HepG2 (cell line): ENCODE measurements at regions not wholly inside any gene's neighbourhood (a gene's known extent, or its start where the extent isn't known, plus 50 kb on each side); places are given as distances from the start of the nearest gene placed in this dataset.

Experiments used
- ATAC-seq: fragments of 200-7000 bp; cut with Tn5 transposase; 3 replicates; pipeline ENCODE4 v1.9.1; 2020; ENCODE audit warnings: mild to moderate bottlenecking, moderate library complexity
- BruUV-seq: library from RNA; stranded (reverse); fragments of 400-500 nt; replicated peaks from 2 replicates; lab custom pipeline; 2021; lab: Mats Ljungman, UMichigan
- CTCF ChIA-PET: fragments of 300-600 bp; formaldehyde crosslinking; extraction: SDS; loops from one replicate; lab custom pipeline; 2021; ENCODE audit warnings: low total read pairs, inconsistent platforms, low intra/inter-chr PET ratio; lab: Yijun Ruan, JAX
- POLR2A ChIA-PET: fragments of 350-600 bp; sonication (Branson Sonifier 250); formaldehyde crosslinking; loops from one replicate; lab custom pipeline; 2020; ENCODE audit warnings: antibody characterized with exemption, inconsistent platforms; lab: Yijun Ruan, JAX
- DNase-seq: peaks from one replicate; pipeline ENCODE4 v3.0.0-alpha.2; 2015; ENCODE audit warnings: low spot score
- FAIRE-seq: peaks from 3 replicates; lab custom pipeline; 2011; peaks lifted over from hg19 to GRCh38; lab: Jason Lieb, UNC
- H2AFZ ChIP-seq: one replicate; pipeline ENCODE4 v1.6.1; 2011; ENCODE audit warnings: low read length, inconsistent platforms
- H3K27ac ChIP-seq: fragments of 300-600 bp; 3 replicates; pipeline ENCODE4 v1.8.0; 2011; ENCODE audit warnings: mixed run types, mild to moderate bottlenecking, mixed read lengths, low read length, inconsistent platforms; ENCODE audit not compliant: insufficient read depth; ENCODE audit errors: extremely low read length
- H3K27me3 ChIP-seq, 2 experiments: fragments of 200-600 bp in 1 of 2; 2 replicates in 1 of 2; 3 replicates in 1 of 2; pipeline versions ENCODE4 v1.6.0 to v1.8.0; 2011; ENCODE audit warnings: low read length in 2 of 2, mild to moderate bottlenecking in 2 of 2, moderate library complexity in 2 of 2, inconsistent platforms in 1 of 2; ENCODE audit not compliant: insufficient read depth in 2 of 2, control insufficient read depth in 1 of 2
- H3K36me3 ChIP-seq, 2 experiments: fragments of 200-600 bp in 1 of 2; replicated peaks in 1 of 2; 2 replicates in 1 of 2; 3 replicates in 1 of 2; pipeline versions ENCODE4 v1.5.1 to v1.8.0; 2011; ENCODE audit warnings: low read length in 2 of 2, inconsistent platforms in 1 of 2; ENCODE audit not compliant: insufficient read depth in 2 of 2, control insufficient read depth in 1 of 2
- H3K4me1 ChIP-seq: 2 replicates; pipeline ENCODE4 v1.5.1; 2012; ENCODE audit warnings: low read length, inconsistent platforms; ENCODE audit not compliant: insufficient read depth
- H3K4me2 ChIP-seq: 2 replicates; pipeline ENCODE4 v1.6.0; 2011; ENCODE audit warnings: low read depth, low read length, inconsistent platforms
- H3K4me3 ChIP-seq, 3 experiments: fragments of 200-600 bp in 1 of 3; sonication (generic), shearing (Covaris generic) in 1 of 3; replicated peaks in 1 of 3; 2 replicates each; pipeline ENCODE4 v1.5.1; 2011 to 2016; ENCODE audit warnings: low read length in 3 of 3, inconsistent platforms in 2 of 3, low read depth in 2 of 3, mild to moderate bottlenecking in 2 of 3, control low read depth in 1 of 3, mixed read lengths in 1 of 3; ENCODE audit not compliant: insufficient read depth in 1 of 3
- H3K79me2 ChIP-seq: one replicate; pipeline ENCODE4 v1.6.1; 2011; ENCODE audit warnings: low read length, inconsistent platforms; ENCODE audit not compliant: insufficient read depth
- H3K9ac ChIP-seq: 2 replicates; pipeline ENCODE4 v1.6.0; 2011; ENCODE audit warnings: mild to moderate bottlenecking, low read depth, low read length, inconsistent platforms; ENCODE audit not compliant: insufficient read depth
- H3K9me3 ChIP-seq: 2 replicates; pipeline ENCODE4 v1.5.1; 2012; ENCODE audit warnings: mild to moderate bottlenecking, low read length
- H4K20me1 ChIP-seq: 2 replicates; pipeline ENCODE4 v1.6.0; 2011; ENCODE audit warnings: inconsistent platforms, mild to moderate bottlenecking, low read length, moderate library complexity; ENCODE audit not compliant: insufficient read depth
- HCFC1 ChIP-seq: fragments of 150-350 bp; IDR thresholded peaks from 2 replicates; pipeline ENCODE4 v1.6.1; 2014; ENCODE audit warnings: low read depth, low read length
- MAFF ChIP-seq: IDR thresholded peaks from 2 replicates; pipeline ENCODE4 v1.6.1; 2011; ENCODE audit warnings: low read depth, low read length, improper control_type of control experiment
- MAFG ChIP-seq: sonication (generic); formaldehyde crosslinking; IDR thresholded peaks from 2 replicates; pipeline ENCODE4 v1.5.1; 2020; ENCODE audit warnings: mild to moderate bottlenecking, missing genetic modification reagents
- POGZ ChIP-seq: sonication (generic); formaldehyde crosslinking; IDR thresholded peaks from 2 replicates; pipeline ENCODE4 v1.4.0; 2020; ENCODE audit warnings: mild to moderate bottlenecking, missing genetic modification reagents
- POLR2A ChIP-seq, 2 experiments: IDR thresholded peaks; 2 replicates each; pipeline ENCODE4 v1.6.1; 2011; ENCODE audit warnings: low read depth in 2 of 2, low read length in 2 of 2, mild to moderate bottlenecking in 1 of 2, moderate library complexity in 1 of 2; ENCODE audit not compliant: insufficient read depth in 1 of 2
- SOX13 ChIP-seq, 3 experiments: fragments of 450-650 bp in 1 of 3; sonication (generic) in 1 of 3; formaldehyde crosslinking in 1 of 3; IDR thresholded peaks in 2 of 3; conservative IDR thresholded peaks in 1 of 3; 2 replicates each; pipeline versions ENCODE4 v1.5.0 to v1.6.1; 2016 to 2020; ENCODE audit warnings: antibody characterized with exemption in 1 of 3, mild to moderate bottlenecking in 1 of 3, missing compliant biosample characterization in 1 of 3, missing genetic modification reagents in 1 of 3, moderate library complexity in 1 of 3
- SOX6 ChIP-seq, 2 experiments: fragments of 450-650 bp in 1 of 2; sonication (generic) in 1 of 2; formaldehyde crosslinking in 1 of 2; IDR thresholded peaks; 2 replicates each; pipeline versions ENCODE4 v1.4.0 to v1.6.1; 2017 to 2020; ENCODE audit warnings: antibody characterized with exemption in 1 of 2, mild to moderate bottlenecking in 1 of 2, missing genetic modification reagents in 1 of 2
- TBX3 ChIP-seq: fragments of 450-650 bp; IDR thresholded peaks from 2 replicates; pipeline ENCODE4 v1.6.1; 2017; ENCODE audit warnings: antibody characterized with exemption, mild to moderate bottlenecking, inconsistent platforms, borderline replicate concordance
- ZNF337 ChIP-seq: sonication (generic); formaldehyde crosslinking; IDR thresholded peaks from 2 replicates; pipeline ENCODE4 v1.5.1; 2020; ENCODE audit warnings: missing genetic modification reagents, low read depth, mild to moderate bottlenecking, borderline replicate concordance
- ZNF441 ChIP-seq: sonication (generic); formaldehyde crosslinking; IDR thresholded peaks from 2 replicates; pipeline ENCODE4 v1.7.0; 2021; ENCODE audit warnings: missing genetic modification reagents, borderline replicate concordance
- ZNF672 ChIP-seq: sonication (generic); formaldehyde crosslinking; IDR thresholded peaks from 2 replicates; pipeline ENCODE4 v1.8.1; 2022; ENCODE audit warnings: missing genetic modification reagents
- ZNF724P ChIP-seq: sonication (generic); formaldehyde crosslinking; IDR thresholded peaks from 2 replicates; pipeline ENCODE4 v1.8.0; 2022; ENCODE audit warnings: missing genetic modification reagents, borderline replicate concordance
- ZNF879 ChIP-seq: sonication (generic); formaldehyde crosslinking; IDR thresholded peaks from 2 replicates; pipeline ENCODE4 v1.8.1; 2023; ENCODE audit warnings: missing genetic modification reagents
- WGBS: methylation state at CpG from one replicate; pipeline ENCODE4 v1.1.6; 2017; ENCODE audit warnings: low lambda C conversion rate; 5-methylcytosine and 5-hydroxymethylcytosine counted together
- in situ Hi-C: cut with HindIII; loops from 2 replicates; pipeline ENCODE4 v1.10.0; 2017; ENCODE audit warnings: low pct_unique_long_range_greater_than_20kb; ENCODE audit not compliant: extremely low pct_ligation_motif_present
- intact Hi-C: fragments of 100-400 bp; cut with micrococcal nuclease; formaldehyde crosslinking; loops from one replicate; pipeline ENCODE4 v1.10.0; 2022; ENCODE audit not compliant: unreplicated experiment
- TF ChIP-seq, protein P1 (sequence below): sonication (generic); formaldehyde crosslinking; IDR thresholded peaks from 2 replicates; pipeline ENCODE4 v1.8.0; 2022; ENCODE audit warnings: missing genetic modification reagents, mild to moderate bottlenecking, inconsistent platforms, borderline replicate concordance

DNA sequence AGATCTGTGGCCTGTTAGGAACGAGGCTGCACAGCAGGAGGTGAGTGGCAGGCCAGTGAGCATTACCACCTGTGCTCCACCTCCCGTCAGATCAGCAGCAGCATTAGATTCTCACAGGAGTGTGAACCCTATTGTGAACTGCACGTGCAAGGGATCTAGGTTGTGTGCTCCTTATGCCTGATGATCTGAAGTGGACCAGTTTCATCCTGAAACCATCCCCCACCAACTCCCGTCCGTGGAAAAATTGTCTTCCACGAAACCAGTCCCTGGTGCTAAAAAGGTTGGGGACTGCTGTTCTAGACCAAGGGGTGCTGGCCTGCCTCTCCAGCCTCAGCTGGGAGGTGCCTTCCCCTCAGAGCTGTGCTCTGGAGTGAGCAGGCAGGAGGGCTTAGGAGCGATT is 61.4 kb downstream of the RPLP1 start:
- no peak overlapping the region for H3K4me2 ChIP-seq
- peaks cover 0 to 26% of the 10 kb centered on the region in 2 experiments; a peak in 2 of 5 replicates for H3K27me3 ChIP-seq
- no peaks in the 10 kb centered on the region for H3K36me3 ChIP-seq
- H3K9me3 ChIP-seq = no peaks in the 10 kb centered on the region
- no peaks in the 10 kb centered on the region for H3K4me1 ChIP-seq
- intact Hi-C loops = no loop called here
- ChIA-PET CTCF (no interaction called here), POLR2A (no interaction called here)
- no peak for FAIRE-seq
- no TSS peak for BruUV-seq
- no peak for TF ChIP-seq ZNF672
- no peak for TF ChIP-seq TBX3
- no peak for TF ChIP-seq SOX13 (IDR thresholded peaks at IDR 0.05)
- no peak for TF ChIP-seq SOX13 (CRISPR knock-in tag; conservative IDR thresholded peaks at IDR 0.05 in 1 of 2, IDR thresholded peaks at IDR 0.05 in 1 of 2)
- no peak for TF ChIP-seq POGZ (CRISPR knock-in tag)
- TF ChIP-seq HCFC1 = no peak
- TF ChIP-seq SOX6 (IDR thresholded peaks at IDR 0.05) = no peak
- TF ChIP-seq SOX6 (CRISPR knock-in tag; IDR thresholded peaks at IDR 0.05) = no peak
- no peak for TF ChIP-seq ZNF724P (CRISPR knock-in tag)
- TF ChIP-seq, protein P1, sequence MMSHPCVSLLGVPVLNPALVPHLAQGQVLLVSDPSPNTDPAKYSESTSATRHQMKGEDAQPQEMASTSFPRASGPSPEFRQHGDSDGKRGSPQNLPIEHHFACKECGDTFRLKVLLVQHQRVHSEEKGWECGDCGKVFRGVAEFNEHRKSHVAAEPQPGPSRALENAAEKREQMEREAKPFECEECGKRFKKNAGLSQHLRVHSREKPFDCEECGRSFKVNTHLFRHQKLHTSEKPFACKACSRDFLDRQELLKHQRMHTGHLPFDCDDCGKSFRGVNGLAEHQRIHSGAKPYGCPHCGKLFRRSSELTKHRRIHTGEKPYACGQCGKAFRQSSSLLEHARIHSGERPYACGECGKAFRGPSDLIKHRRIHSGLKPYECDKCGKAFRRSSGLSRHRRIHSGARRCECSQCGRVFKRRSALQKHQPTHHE (CRISPR knock-in tag) = no peak
- no peak for TF ChIP-seq MAFG (CRISPR knock-in tag)
- no peak for TF ChIP-seq ZNF337 (CRISPR knock-in tag)
- no peak for TF ChIP-seq ZNF879 (CRISPR knock-in tag)
- TF ChIP-seq POLR2A (IDR thresholded peaks at IDR 0.05; ENCODE audit: insufficient read depth in 1 of 2, low read depth in 2 of 2, low read length in 2 of 2) = no peak
- TF ChIP-seq ZNF441 (CRISPR knock-in tag) = no peak
- TF ChIP-seq MAFF = no peak
- H4K20me1 ChIP-seq = no peaks in the 10 kb centered on the region; the same call in 1 of the 2 replicates
- whole genome bisulfite sequencing = 20% methylated on average over 2 of the region's 7 CpGs
- no peaks in the 10 kb centered on the region for H3K79me2 ChIP-seq
- in situ Hi-C loops = no loop called here
- H3K27ac ChIP-seq = no peak overlapping the region
- ATAC-seq = no peak
- H3K9ac ChIP-seq = no peak overlapping the region
- no peak overlapping the region for H2AFZ ChIP-seq
- H3K4me3 ChIP-seq = no peak overlapping the region
- no peak for DNase-seq
